GM08714 (cell line): ENCODE measurements at regions not wholly inside any gene's neighbourhood (a gene's known extent, or its start where the extent isn't known, plus 50 kb on each side); places are given as distances from the start of the nearest gene placed in this dataset.

ENCODE experiments used
- H3K4me3 ChIP-seq: fragments of 200-500 bp; sonication (Bioruptor generic); 2 replicates; pipeline ENCODE4 v1.5.1; 2014; ENCODE audit warnings: mild to moderate bottlenecking, low read length, inconsistent platforms
- ZNF274 ChIP-seq: IDR thresholded peaks from 2 replicates; pipeline ENCODE4 v1.6.1; 2012; ENCODE audit warnings: mild to moderate bottlenecking, low read depth, low read length

DNA sequence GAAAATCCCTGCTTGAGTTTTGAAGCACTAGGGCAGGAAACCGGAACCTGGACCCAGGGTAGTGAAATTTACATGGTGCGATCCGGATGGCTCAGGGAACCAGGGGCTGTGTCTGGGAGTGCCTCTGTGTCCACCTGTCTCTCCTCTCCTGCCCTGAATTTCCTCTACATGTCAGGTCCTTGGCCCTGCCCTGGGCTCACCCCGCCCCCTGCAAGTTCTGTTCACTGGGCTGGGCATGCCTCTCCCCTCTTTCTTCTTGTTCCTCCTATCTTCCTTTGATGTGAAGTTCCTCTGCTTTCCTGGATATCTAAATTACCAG lies 435.9 kb upstream of the RBMS3 start:
- TF ChIP-seq ZNF274: no peak

DNA sequence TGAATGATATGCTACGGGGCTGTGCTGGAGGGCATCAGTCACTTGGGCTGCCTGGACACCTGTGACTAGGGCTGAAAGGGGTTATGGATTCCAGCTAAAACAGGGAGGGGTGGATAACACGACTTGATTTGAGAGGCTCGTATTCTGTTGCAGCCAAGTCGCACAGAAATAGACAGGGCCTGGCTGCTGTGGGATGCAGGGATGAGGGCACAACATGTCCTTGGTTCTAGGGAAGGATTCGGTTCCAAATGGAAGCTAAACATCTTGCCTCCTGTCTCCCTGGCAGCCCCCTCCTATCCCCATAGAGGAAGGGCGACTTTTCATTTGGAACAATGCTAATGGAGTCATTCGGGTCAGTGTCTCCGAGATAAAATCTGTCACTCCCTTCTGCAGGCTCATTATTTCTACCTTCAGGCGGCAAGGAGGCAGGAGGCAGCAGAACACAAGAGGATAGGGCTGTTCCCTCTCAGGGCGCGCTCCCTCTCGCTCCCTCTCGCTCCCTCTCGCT lies 433.8 kb upstream of the RBMS3 start:
- H3K4me3 ChIP-seq: no peak overlapping the region
- no peak for TF ChIP-seq ZNF274

More for the DNA sequence above, 435.9 kb upstream of the RBMS3 start:
- no peak overlapping the region for H3K4me3 ChIP-seq

DNA sequence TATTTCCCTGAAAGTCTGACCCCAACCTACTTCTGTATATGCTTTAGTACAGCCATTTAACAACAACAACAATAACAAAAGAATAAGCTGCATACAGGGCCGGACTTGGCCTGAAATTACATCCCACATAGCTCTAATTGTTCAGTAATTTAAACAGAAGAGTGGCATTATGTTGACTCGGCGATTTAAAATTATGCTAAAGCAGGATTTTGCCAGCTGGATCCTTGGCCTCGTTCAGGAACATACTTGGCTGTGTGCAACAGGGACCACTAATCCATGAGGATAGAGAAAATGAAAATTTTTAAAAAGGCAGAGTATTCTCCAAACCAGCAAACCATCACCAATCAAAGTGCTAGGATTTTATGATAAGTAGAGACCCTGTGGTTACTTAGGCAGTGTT lies 433.1 kb upstream of the RBMS3 start:
- no peak for TF ChIP-seq ZNF274
- H3K4me3 ChIP-seq: no peak overlapping the region

DNA sequence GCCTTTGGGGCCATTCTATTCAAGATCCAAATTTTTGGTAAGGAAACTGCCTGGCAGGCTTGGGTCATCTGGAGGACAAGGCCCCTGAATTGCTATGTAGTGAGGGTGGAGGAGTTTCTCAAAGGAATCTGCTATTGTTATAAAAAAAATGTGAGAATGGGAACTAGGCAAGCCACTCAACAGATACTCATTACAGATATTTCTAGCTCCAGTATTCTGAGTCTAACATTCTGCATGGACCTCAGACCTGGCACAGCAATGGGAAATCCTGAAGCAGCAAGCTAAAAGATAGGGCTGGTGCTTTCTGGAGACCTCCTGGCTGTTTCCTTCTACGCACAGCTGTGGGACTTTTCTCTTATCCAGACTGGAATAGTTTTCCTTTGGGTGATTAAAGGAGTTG lies 430.7 kb upstream of the RBMS3 start:
- no peak overlapping the region for H3K4me3 ChIP-seq
- no peak for TF ChIP-seq ZNF274

DNA sequence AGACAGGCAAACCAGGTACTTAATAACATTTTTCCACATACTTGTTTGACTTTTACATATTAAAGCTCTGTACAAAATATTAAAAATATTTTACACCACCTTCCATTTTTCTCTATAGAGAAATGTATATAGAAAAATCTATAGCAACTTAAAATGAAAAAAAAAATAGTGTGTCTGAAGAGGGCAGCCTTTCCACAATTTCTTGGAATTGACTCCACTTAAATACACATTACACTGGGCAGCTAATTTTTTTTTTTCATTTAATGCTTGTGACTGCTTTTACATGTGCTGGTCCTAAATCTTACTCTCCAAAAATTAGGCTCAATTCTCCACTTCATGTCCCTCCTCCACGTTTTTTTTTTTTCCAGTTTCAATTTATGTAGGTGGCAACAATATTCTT lies 427.0 kb upstream of the RBMS3 start:
- TF ChIP-seq ZNF274: no peak

DNA sequence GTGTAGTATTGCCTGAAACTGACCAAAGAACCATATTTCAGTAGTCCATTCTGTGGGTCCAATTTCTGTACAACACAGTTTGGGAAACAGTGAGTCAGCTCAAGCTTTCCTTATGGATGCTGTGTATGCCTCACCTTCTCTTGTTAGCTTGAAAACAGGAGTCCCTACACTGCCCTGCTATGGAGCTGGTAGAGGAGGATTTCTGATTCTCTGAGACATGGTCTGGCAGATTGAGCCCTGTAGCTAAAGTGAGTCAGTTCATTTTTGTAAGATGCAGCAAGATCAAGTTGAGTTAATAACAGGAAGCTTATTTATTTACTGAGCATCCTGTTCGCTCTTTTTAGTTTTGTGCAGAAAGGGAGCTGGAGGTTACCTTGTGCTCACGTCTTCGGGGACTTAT lies 424.1 kb upstream of the RBMS3 start:
- TF ChIP-seq ZNF274: no peak
- H3K4me3 ChIP-seq: no peak overlapping the region

More for the DNA sequence above, 427.0 kb upstream of the RBMS3 start:
- H3K4me3 ChIP-seq: no peak overlapping the region

DNA sequence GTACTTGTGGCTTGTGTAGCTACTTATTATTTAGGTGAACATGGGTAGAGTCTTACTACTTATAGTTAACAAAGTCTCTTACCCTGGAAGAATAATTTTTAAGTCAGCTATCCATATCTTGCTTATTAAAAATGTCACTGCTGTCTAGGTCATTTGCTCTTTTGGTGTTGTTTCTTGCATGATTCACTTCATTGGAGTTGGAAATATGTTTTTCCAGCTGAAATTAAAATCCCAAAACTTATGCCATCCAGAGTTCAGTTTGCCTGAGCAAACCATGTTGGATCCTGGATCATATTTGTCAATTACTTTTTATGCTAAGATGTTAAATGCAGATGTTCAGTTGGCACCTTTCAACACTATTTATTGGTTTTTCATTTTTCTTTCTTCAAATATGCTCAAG lies 421.0 kb upstream of the RBMS3 start:
- no peak for TF ChIP-seq ZNF274

DNA sequence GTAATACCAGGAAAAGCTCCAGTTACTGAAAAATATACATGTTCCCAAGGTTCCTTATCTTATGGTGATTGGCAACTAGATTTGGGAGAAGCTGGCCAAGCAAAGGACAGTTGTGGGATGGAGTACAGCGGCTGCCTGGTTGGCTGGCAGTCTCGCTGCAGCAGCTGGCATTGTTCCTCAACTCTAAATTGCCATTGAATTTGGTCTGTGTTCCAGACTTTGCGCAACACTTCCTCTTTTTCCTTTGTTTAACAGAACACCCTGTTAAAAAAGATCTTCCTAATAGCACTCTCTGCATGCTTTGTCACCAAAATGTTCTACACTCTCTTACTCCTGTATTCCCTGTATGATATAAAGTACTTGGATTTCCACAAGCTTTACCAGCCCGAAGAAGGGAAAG lies 420.6 kb upstream of the RBMS3 start:
- no peak for TF ChIP-seq ZNF274
- H3K4me3 ChIP-seq: no peak overlapping the region

More for the DNA sequence above, 421.0 kb upstream of the RBMS3 start:
- no peak overlapping the region for H3K4me3 ChIP-seq

DNA sequence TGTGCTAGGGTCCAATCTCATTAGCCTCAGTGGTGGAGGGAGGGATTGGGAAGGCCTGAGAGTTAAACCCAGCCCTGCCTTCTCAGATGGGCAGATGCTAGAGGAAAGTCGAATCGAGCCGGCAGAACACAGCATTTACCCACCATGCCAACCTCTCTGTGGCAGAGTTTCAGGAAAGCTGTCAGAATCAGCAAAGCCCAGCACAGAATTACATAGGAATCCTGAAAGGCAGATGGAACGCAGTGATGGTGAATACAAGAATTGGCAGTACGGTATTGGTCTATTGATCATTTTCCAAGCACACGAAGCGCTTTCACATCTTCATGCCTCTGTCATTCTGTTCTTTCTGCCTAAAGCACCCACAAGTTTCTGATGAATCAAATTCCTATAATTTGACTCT lies 417.7 kb upstream of the RBMS3 start:
- no peak overlapping the region for H3K4me3 ChIP-seq
- no peak for TF ChIP-seq ZNF274

DNA sequence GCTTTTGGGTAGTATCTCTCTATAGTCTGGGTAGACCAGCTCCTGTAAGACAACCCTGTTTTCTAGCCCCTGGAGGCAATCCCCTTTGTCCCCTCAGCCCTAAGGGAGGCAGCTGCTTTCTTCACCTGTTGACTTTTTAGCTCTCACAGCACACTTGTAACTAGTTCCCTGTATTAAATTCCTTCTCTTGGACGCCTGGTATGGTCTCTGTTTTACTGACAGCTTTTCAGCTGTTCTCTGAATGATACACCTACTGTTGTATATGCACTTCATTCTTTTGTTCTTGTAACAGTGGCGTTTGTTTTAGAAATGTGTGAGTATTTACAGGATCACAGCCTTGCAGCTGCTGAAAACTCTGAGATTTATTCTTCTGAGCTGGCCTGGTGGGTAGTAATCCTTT lies 413.0 kb upstream of the RBMS3 start:
- no peak overlapping the region for H3K4me3 ChIP-seq
- TF ChIP-seq ZNF274: no peak

DNA sequence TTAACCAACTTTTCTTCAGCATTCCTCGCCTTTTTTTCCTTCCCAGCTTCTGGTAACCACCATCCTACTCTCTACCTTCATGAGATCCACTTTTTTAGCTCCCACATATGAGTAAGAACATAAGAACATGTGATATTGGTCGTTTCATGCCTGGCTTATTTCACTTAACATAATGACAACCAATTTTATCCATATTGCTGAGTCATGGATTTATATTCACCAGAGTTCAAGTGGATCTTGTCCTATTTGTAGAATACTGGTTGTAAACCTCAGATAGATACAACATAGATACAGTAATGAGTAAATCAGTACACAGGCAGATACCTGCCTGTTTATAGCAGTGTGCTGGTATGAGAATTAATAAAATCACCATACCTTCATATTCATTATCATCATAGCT lies 412.0 kb upstream of the RBMS3 start:
- no peak for TF ChIP-seq ZNF274
- no peak overlapping the region for H3K4me3 ChIP-seq

DNA sequence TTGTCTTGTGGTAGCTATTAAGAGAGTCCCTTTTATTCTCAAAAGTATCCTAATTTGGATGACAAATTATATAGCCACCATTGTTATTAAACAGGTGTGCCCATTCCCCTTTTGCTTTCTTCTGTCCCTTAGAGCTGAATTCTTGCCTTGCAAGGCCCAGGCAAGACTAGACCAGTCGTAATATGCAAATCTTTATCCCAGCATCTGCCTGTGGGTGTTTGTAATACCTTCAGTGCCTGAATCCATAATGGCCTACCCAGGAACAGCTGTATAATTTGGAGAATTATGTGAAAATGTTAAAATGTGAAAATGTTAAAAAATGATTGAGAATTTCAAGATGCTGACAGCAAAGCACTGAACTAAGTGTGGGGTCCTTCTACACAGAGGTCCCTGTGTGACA lies 403.0 kb upstream of the RBMS3 start:
- no peak overlapping the region for H3K4me3 ChIP-seq
- TF ChIP-seq ZNF274: no peak

DNA sequence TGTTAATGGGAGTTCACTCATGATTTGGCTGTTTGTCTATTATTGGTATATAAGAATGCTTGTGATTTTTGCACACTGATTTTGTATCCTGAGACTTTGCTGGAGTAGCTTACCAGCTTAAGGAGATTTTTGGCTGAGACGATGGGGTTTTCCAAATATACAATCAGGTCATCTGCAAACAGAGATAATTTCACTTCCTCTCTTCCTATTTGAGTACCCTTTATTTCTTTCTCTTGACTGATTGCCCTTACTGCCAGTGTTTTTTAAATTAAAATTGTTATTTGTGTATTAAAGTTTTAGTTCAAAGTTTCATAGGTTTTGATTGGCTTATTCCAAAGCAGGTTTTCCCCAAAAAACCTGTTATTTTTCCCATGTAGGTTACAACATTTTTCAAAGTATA lies 390.5 kb upstream of the RBMS3 start:
- no peak overlapping the region for H3K4me3 ChIP-seq
- TF ChIP-seq ZNF274: no peak

DNA sequence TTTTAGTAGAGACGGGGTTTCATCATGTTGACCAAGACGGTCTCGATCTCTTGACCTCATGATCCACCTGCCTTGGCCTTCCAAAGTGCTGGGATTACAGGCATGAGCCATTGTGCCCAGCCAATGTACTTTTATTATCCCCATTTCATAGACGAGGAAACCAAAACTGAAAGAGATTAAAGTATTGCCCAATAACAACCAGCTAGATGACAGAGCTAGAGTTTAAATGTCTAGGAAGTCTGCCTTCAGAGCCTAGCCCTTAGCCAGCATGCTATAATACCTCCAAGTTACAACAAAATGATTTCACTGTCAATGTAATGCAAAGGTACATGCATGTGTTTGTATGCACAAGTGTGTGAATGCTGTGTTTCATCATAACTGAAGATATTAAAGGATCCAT lies 389.4 kb upstream of the RBMS3 start:
- no peak for TF ChIP-seq ZNF274
- H3K4me3 ChIP-seq: no peak overlapping the region

DNA sequence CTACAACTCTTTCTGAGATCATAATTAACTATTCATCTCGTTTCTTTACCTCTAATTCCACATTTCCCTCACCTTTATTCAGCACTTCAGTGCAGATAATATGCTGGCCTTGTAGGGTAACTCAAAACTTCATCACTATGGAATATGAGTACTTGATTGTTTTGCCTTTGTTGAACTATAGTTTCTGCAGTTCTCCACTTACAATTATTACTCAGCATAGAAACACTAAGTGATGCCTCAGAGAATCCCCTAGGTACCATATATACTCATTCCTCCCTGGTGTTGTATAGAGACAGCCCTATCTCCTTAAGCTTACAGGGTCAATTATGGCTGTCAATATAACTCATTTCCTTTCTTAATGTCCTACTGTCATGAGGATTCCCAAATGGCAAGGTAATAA lies 380.6 kb upstream of the RBMS3 start:
- H3K4me3 ChIP-seq: no peak overlapping the region
- no peak for TF ChIP-seq ZNF274

DNA sequence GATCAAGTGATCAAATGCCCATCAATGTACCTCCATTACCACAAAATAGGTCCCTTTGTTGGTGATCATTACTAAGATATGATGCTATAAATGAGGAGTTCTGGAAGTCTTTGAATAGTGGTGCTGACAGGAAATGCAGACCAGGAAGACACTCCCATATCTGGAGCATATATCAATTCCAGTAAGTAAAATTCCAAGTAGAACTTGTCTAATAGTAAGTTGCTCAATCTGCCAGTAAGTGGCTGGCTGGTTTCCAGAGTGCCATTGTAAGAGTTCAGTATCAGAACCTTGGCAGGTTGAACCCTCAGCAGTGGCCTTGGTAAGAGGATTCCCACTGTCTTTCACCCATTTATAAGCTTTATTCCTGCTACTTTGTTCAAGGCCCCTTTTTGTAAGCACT lies 379.9 kb upstream of the RBMS3 start:
- H3K4me3 ChIP-seq: no peak overlapping the region
- no peak for TF ChIP-seq ZNF274

DNA sequence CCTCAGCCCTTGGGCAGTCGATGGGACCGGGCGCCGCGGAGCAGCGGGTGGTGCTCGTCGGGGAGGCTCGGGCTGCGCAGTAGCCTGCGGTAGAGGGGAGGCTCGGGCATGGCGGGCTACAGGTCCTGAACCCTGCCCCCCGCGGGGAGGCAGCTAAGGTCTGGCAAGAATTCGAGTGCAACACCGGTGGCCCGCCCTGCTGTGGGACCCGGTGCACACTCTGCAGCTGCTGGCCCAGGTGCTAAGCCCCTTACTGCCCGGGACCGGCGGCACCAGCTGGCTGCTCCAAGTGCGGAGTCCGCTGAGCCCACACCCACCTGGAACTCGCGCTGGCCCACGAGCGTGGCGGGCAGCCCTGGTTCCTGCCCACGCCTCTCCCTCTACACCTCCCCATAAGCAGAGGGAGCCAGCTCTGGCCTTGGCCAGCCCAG lies 377.7 kb upstream of the RBMS3 start:
- H3K4me3 ChIP-seq: no peak overlapping the region
- no peak for TF ChIP-seq ZNF274

DNA sequence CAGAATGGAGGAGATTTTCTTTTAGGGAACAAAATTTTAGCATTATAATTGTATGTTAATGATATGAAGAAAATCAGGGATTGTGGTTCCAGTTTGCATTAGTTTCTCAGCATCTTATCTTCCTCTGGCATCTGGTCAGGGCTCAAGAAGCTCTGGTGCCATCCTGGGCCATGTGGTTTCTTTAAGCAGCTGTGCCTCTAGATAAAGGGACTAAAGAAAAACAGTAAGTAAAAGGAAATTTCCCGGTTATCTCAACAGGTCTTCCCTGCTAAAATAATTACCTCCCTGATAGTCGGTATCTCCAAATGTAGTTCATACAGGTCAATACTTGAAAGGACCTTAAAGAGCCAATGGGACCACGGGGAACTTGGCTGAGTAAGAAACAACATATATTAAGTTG lies 375.1 kb upstream of the RBMS3 start:
- TF ChIP-seq ZNF274: no peak
- no peak overlapping the region for H3K4me3 ChIP-seq
